ENCODE measurements at regions not wholly inside any gene's neighbourhood (a gene's known extent, or its start where the extent isn't known, plus 50 kb on each side); places are given as distances from the start of the nearest gene placed in this dataset.
"Not testable (repeated sequence)": the region's sequence is repeated elsewhere in the genome, so short reads cannot be mapped to it uniquely, and the experiment has no call there.

DNA sequence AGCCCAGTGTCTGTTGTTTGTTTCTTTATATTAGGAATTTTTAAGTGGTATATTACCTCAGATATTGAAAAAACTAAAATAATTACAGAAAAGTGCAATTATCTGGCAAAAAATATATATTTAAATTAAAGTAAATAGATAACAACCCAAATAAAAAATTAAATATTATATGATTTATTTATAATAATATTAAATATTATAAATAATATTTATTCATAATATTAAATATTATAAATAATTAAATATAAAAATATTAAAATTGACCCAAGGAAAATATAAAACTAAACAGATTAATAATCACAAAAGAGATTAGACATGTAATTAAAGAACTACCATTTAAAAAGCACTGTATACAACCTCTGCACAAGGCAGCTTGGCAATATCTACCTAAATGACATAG, 331.9 kb upstream of the POGK start:
- DNase-seq, result no peak

DNA sequence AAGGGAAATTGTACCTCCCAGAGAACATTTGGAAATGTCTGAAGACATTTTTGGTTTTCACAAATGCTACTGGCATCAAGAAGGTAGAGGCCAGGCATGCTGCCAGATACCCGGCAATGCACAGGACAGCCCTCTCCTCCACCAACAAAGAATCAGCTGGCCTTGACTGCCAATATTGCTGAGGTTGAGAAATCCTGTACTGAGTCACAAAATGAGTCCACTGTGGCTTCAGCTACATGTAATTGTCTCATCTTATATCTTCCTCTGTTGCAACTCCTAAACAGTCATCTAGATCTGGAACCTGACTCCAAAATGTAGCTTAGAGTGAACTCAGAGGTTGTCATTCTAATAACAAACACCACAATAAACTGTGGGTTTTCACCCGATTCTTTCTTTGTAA, 327.5 kb upstream of the POGK start:
- DNase-seq, result no peak

DNA sequence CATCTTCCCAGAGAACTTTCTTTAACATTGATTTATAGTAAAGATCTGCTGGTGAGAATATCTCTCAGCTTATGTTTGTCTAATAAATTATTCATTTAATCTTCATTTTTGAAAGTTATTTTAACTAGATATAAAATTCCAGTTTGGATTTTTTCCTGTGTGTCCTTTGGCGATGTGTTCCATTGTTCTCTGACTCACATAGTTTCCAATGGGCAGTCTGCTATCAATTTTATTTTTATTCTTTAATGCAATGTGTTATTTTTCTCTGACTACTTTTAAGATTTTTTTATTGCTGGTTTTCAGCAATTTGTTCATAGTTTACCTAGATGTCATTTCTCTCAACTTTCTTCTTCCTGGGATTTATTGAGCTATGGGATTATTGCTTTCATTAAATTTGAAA, 325.2 kb upstream of the POGK start:
- no peak for DNase-seq

DNA sequence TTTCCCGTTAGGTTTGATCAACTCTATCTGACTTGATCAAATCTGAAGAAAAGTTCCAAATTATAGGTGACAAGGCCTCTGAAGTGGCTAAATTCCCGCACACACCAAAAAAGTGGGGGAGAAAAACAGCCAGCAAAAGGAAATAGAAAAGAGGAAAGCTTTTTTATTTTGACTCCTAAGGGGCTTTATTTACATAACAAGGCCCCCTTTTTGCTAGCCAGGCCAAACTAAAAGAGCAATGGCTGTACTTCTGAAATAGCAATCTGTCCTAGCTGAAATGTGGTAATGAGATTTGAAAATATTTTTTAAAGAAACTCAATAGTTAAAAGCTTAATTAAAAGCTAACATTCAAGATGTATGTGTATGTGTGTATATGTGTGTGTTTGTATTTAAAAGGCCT, 311.5 kb upstream of the POGK start:
- DNase-seq, result no peak

DNA sequence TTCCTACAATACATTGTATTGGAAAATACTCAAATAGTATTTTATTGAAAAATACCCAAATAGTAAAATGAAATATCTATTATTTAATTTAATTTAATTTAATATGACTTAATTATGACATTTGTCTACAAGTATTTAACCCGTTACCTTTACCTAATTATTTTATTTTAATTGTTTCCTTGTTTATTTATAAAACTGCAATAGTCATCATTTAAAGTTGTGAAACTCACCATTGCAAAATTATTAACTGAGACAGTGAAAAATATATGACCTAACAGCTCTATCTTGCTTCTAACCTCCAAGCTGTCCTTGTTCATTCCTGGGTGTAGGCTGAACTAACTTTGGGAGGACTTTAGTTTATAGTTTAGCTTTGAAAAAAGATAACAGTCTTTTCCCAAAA, 300.6 kb upstream of the POGK start:
- no peak for DNase-seq

DNA sequence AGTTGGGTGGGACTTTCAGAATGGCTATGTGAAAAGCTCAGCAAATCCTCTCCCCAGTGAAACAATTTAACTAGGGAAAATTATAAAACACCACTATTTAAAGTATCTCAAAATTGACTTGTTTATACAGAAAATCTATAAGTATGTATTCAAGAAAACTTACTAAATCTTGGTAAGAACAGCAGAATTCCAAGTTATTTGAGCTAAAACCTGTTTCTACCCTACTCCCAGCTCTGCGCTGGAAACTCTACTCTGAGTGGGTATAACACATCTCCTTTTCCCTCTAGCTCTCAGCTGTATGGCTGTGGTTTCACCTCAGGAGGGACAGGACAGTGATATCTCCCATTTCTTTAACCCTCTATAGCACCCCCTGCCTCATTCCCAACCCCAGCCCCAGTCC, 295.2 kb upstream of the POGK start:
- DNase-seq, result no peak

DNA sequence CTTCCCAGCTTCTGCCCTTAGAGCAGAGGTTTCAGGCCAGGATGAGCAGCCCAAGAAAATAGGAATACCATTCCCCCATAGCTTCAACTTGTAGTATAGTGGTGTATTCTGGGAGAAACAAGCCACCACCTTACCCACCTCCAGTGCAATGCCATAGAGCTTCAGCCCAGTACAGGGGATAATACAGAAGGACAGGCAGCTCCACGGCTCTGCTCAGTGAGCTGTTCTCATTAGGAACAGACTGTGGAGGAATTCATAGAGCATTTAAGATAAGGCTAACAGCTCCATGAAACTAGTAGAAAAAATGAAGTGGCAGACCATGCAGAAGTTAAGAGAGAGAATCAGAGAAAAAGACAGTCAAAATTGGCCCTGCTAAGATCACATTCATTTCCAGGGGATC, 294.7 kb upstream of the POGK start:
- no peak for DNase-seq

DNA sequence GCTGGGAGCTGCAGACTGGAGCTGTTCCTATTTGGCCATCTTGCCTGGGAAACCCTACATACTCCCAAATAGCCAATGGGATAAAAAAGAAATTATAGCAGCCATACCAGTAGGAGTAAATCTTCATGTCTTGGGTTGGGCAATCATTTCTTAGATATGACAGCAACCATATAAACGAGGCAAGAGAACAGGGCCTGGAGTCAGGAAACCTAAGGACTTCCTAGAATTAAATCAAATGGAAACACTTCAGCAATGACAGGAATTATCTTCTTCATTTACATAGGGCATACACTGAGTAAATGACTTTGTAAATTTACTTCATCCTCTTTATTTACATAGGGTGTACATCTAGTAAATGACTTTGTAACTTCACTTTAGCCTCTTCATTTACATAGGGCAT, 286.6 kb upstream of the POGK start:
- DNase-seq, result no peak

DNA sequence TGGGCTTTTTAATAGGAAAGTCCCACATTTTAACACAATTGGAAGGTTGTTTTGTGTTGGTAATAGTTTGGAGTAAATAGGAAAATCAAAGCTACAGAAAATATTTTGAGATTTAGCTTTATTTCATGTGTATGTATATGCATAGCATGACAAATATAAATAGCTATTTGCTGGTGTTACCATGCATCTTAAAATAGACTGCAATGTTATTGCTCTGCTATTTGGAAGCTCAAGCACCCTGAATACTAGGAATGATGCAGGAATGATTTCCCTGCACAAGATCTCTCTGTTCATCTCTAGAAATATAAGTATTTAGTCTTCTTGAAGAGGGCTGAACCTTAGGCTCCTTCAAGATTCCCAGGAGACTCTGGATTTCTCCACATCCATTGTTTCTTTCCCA, 268.3 kb upstream of the POGK start:
- DNase-seq, result no peak

DNA sequence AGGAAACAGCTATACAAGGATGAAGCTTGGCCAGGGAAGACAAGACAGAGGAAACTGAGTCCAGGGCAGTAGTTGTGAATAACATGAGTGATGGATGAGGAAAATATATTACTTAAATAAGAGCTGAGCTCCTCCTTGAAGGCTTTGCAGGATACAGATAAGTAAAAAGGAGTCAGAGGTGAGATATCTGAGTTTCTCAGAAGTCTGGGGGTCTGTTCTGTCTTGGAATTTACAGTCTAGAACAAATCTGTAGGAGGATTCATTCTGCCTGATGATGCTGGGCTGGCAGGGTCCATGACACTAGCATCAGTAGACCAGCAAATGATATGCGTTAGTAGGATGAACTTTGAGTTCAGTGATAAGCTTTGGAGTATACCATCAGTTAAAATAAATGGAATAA, 266.1 kb upstream of the POGK start:
- no peak for DNase-seq

DNA sequence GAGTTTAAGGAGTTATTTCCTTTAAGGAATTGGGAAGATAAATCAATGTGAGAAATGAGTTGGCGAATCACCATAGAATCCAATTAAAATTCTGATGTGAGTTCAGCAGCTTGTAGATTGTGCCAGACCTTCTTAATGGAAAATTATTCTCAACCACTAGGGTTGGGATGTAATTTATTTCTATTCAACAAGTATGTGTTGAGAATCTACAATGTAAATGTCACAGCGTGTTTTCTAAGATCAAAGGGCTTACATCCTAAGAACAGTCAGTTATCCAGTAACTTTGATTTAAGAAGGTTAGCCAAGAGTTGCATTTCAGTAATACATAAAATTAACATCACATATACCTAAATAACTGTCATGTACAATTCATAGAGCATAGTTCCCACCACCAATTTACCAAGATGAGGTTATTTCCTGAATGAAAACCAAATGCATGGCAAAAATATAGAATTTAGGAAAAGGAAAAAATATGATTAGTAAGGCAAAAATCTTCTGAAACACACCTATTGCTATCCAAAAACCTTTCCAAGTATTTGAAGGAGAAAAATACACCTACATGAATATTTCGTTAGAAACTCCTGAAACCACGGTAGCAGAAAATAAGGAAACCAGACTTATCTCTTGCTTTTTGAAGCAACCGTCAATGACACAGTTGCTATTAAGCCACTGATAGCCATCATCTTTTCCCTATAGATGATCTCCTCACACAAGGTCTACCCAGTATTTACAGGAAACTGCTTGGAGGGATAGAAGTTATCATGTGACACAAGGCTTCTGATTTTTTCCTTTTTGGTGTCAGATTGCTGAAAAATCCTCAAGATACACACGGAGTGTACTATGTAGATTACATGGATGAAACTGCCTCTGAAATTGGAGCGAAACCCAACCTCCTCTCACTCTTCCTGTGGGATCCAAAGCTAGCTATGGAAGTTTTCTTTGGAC, 259.4 kb upstream of the POGK start:
- no peak for DNase-seq

DNA sequence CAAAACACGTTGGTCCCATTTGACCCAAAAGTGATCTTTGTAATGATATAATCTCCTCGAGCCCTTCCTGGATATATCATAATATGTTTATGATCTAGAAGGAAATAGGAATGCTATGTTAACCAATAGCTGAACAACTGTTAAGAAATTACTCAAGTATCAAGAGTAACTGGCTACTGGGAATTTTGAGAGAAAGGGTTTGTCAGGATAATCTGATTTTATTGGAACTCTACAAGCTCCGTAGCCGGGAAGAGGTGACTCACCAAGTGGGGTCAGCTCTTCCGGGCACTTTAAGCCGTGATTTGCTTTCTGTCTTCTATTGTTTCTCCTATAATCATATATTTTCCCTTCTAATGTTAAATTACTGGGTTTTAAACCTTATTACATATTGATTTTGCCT, 250.5 kb upstream of the POGK start:
- DNase-seq, result no peak

DNA sequence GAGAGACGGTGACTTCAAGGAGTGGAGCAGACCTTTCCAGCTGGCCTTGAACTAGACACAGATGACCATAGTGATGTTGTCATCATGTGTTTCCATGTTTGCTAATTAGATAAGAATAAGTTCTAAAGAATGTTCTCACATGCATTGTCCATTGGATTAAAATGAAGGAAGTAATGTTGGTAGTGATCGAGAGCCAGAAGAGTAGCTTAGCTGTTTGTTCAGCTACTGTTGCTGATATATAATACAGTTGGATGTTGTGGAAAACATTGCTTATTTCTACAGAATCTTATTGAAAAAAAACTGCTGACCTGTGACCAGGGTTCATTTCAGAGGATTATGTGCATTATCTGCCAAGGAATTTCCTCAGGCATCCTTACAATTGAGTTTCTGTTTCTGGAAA, 249.1 kb upstream of the POGK start:
- DNase-seq, result no peak

DNA sequence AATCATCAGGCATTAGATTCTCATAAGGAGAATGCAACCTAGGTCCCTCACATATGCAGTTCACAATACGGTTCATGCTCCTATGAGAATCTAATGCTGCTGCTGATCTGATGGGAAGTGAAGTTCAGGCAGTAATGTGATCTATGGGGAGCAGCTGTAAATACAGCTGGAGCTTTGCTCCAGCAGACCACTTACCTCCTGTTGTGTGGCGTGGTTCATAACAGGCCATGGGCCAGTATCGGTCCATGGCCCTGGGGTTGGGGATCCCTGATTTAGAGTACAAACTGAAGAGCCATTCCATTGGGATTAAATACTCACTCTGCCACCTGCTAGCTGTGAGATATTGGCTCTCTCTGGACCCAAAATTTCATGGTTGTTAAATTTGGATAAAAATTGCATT, 244.6 kb upstream of the POGK start:
- DNase-seq, result no peak

DNA sequence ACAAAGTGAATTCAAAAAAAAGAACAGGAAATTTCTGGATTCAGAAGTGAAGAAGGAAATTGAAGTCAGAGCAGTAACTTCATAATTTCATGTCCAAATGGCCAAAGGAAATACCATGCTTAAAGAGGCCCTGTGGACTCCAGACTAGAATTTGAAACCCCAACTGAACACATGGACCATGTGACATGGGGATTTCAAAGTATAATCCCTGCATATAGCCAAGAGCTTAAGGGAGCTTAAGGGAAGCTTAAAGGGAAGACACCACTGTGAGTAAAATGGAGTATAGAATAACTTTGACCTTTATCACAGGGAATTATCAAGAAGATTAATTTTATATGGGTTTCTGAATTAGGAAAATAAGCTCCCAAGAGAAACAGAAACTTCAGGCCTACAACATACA, 241.8 kb upstream of the POGK start:
- DNase-seq, result no peak

DNA sequence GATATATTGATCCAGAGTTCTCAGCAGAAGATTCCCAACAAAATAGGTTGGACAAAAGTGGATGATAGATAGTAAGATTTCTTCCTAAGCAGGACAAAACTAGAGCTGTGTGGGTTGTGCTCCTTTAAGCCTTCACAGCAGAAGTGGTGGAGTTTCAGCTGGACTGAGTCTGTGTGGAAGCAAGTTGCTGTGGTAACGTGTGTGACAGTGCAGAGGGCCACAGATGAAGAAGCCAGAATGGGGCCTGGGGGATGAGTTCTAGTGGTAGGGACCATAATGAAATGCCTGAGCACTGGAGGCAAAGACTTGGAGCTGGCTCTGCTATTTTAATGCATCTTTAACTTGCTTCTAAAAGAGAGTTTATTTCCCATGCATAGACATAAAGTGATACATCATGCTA, 238.7 kb upstream of the POGK start:
- DNase-seq, result no peak

DNA sequence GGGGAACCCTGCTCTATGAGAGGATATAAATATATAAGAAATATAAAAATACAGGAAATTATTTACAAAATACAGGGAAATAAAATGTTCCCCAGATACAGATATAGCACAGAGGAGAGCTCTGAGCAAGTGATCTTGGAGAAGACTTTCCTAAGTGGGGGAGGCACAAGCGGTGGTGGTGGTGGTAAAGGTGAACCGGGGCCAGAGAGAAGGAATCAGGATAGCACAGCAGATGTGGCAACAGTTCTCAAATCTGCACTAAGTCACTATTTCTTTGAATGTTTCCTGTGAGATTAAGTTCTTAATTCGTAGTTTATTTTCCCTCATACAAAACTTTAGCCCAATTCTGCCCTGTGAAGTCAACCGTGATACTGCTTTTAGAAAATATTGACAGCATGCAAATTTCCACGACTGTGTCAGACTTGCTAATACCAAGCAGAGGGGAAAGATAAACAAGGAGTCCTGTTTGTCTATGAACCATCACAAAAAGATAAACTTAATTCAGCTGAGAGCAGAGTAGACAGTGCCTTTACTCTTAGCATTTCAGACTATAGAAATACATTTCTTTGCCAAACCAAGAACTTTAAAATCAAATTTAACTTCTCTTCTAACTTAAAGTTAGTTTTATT, 237.5 kb upstream of the POGK start:
- DNase-seq, result no peak

DNA sequence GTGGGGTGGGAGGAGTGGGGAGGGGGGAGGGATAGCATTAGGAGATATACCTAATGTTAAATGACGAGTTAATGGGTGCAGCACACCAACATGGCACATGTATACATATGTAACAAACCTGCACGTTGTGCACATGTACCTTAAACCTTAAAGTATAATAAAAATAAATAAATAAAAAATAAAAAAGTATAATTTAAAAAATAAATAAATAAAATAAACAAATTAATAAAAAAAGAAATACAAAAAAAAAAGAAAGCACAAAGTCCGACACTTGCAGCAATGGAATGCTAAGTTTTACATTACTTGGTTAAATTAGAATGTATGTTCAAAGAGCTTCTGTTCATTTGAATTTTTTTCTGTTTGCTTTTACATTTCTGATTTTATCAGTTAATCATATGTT, 236.5 kb upstream of the POGK start:
- not testable (repeated sequence) for DNase-seq

DNA sequence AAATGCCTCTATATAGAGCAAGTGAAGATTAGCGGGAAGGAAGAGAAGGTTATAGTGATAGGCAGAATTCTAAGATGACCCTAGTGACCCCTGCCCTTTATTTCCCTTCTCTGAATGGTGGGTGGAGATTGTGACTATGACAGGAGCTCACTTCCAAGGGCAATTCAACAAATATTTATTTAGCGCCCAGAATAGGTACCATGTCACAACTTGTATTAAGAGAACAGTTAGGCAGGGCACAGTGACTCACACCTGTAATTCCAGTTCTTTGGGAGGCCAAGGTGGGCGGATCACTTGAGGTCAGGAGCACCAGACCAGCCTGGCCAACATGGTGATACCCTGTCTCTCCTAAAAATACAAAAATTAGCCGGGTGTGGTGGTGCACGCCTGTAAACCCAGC, 236.0 kb upstream of the POGK start:
- no peak for DNase-seq

DNA sequence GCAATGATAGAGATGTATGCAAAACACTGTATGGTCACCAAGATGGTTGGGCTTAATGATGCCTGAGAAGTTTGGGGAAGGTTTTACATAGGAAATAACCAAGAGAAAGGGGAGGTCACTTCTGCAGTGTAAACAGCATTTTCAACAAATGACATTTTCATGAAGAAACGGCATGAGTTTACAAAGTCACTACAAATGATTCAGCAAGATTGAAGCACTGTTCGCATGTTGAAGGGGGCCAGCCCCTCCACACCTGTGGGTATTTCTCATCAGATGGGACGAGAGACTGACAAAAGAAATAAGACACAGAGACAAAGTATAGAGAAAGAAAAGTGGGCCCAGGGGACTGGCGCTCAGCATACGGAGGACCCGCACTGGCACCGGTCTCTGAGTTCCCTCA, 234.1 kb upstream of the POGK start:
- no peak for DNase-seq

DNA sequence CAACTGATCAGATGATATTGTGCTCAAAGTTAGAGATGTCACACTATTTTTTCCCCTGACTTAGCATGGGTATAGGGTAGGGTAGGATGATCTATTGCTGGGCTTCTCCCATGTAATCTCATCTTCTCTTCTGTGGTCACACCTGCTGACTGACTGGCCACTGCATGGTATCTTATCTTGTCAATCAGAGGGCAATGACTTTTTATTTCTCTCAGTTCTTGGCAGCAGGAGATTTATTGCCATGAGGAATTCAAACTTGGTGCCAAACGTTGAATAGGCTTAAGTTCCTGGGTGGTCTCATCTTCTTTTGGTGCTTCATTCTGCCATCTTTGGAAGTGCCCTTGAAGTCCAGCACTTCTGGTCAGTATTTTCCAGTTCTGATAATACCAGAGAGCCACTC, 226.4 kb upstream of the POGK start:
- DNase-seq, result no peak

DNA sequence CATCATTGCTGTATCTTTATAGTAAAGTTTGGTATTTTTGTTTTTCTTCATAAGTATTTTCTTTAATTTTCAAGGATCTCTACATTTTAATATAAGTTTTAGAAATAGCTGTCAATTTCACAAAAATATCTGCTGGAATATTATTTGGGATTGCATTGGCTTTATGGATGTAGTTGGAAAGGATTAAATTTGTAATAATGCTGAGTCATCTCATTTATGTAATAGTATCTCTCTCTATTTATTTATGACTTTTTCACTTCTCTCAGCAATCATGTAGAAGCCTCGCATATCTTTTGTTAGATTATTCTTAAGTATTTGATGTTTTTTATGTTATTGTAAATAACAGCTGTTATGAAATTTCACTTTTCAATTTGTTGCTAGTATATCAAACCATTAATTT, 223.1 kb upstream of the POGK start:
- DNase-seq, result no peak

DNA sequence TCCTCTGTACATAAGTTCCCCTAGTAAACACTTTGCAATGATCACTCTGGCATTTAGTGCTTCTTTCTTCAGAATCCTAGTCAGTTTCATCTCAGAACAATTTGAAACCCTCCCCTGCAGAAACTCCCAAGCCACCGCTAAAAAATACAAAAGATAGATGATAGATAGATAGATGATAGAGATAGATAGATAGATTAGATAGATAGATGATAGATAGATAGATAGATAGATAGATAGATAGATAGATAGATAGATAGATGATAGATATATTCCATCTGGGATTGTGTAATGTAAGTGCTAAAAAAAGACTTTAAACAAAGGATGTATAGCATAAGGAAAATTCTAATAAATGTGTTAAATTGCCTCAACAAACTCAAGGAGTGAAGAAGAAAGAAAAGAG, 212.6 kb upstream of the POGK start:
- no peak for DNase-seq

DNA sequence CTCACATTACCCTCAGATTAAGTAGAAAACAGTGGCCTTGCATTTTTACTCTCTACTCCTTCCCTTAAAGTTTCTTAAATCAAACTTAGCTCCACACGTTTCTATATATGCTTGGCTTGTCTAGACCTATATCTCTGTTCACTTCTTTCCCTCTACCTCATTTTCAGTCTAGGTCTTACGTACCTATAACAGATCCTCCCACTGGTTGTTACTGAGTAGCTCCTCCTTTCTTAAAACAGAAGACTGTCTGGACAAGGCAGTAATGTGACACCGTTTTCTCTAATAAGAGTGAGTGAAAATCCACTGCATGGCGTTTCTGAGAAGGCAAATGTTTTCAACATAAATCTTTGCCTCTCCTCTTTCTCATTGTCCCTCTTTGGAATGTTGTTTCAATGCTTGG, 211.7 kb upstream of the POGK start:
- no peak for DNase-seq

DNA sequence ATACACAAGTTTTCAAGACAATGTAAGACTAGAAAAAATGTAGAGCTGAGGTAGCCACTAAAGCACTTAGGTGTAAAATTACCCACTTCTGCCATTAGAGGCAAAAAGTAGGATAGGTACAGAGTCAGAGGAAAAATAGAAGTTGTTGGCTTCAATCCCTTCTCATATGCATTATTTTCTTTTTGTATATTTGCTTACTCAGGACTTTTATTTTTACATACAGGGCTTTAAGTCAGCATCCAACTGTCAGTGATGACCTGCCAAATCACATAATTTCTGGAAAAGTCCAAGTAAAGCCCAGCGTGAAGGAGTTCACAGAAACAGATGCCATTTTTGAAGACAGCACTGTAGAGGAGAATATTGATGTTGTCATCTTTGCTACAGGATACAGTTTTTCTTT, 211.0 kb upstream of the POGK start:
- DNase-seq, result no peak
